HG02885 (cell line): ENCODE measurements at regions not wholly inside any gene's neighbourhood (a gene's known extent, or its start where the extent isn't known, plus 50 kb on each side); places are given as distances from the start of the nearest gene placed in this dataset.
"Not testable (repeated sequence)": the region's sequence is repeated elsewhere in the genome, so short reads cannot be mapped to it uniquely, and the experiment has no call there.

Experiments used
- ATAC-seq: cut with Tn5 transposase; IDR thresholded peaks from one replicate; pipeline ENCODE4 v1.9.1; 2021; ENCODE audit warnings: mild to moderate bottlenecking; ENCODE audit not compliant: unreplicated experiment, poor library complexity

DNA sequence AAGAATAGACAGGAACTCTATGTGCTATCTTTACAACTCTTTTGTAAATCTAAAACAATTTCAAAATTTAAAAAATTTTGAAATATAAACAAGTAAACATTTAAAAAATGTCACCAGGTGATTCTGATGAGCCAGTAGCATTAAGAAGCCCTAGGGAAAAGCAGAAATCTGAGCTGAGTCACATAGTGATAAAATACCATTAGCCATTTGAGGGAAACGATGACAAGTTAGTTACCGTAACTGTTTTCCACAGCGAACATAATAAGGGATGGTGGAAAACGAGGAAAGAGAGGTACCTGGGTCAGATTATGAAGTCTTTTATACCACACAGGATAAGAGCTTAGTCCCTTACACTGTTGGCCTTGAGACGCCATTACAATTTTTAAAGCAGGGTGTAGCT is 55.5 kb downstream of the PRR15 start:
- ATAC-seq, result no peak

DNA sequence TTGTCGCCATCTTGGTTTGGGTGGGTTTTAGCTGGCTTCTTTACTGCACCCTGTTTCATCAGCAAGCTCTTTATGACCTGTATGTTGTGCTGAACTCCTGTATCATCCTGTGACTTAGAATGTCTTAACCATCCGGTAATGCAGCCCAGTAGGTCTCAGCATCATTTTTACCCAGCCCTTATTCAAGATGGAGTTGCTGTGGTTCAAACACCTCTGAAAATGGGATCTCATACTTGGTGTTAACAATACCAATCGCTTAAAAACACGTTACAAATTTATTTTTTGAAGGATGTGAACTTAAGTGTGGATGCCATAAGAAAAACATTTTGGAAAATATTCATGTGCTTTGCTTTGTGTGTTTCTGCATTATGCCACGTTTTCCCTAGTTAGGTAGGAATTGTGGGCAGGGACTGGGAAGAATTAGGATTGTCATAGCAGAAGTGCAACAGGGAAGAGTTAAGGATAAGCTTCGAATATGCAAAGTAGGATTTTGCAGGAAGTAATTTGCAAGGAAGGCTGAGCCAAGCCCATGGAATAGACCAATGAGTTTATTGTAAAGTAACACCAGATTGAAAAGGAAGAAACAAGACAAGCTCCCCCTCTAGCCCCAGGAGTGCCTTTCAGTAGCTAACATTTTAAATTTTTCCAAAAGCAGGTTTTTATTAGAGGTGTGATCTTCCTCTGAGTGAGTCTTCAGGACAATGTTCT is 56.4 kb downstream of the PRR15 start:
- no peak for ATAC-seq

DNA sequence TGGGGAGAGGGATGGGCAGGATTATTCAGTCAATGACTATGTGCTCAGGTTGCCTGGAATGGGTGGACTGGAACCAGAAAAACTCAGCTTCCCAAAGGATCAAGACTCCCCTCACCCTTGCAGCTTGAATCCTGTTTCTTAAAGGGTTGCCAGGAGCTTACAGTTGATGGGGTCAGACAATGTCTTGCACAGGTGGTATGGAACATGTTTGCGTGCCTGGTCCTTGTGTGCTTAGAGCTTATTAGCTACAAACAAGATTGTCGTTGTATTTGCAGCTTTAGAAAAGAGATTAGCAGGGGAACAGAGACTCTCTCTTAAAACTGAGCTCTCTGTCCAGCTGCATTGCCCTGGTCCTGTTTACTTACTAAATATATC is 56.9 kb downstream of the PRR15 start:
- ATAC-seq, result no peak

DNA sequence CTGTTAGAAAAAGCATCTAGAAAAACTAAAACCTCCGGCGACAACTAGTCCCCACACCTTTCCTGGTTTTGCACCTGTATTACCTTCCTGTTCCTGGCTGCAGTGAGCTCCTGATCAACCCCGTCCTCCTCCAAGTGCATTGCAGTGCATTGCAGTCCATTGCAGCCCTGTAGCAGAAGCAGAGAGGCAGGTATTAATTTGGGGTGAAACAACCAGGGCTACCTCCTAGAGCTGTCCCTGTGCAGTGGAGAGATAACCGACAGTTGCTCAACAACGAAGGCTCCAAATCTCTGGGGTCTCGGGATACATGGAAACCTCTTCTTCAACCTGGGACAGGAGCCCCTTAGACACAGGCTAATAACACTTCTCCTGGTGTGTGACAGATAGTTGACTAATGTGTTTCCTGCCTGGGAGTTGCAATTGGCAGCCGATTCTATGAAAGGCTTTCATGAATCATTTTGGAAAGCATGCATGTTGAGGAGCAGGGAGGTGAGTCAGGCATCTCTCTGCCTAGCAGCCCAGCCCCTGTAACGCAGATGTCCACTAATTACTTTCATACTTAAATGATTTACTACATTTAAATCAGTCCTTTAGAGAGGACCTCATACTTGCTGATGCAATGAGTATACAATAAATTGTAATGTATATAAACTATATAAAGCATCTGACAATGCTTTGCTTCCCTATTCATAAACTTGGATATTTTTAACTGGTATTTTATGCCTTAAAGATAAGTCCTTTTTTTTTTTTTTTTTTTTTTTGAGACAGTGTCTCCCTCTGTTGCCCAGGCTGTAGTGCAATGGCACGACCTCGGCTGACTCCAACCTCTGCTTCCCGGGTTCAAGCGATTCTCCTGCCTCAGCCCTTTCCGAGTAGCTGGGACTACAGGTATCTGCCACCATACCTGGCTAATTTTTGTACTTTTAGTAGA is 59.0 kb downstream of the PRR15 start:
- no peak for ATAC-seq

GRCh38 chr7:29623973-29624372 is 60.3 kb downstream of the PRR15 start:
- ATAC-seq, result no peak

DNA sequence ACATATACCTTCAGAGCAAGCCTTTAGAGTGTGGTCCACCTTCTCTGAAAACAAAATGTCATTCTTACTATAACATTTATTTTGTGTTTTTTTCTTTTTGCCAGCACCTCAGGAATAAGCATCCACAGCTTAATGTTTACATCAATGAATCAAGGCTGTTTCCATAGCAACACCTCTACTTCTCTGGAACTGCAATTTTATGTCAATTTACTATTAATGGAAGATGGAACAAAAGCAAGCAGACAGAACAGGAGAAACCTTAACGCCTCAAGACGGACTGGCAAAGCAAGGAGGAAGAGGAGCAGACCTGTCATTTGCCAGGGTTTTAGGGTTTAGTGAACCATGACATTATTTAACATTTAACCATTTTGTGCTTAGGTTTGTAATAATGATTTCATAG is 63.1 kb downstream of the PRR15 start:
- ATAC-seq, result no peak

- no peak for ATAC-seq
Observed at GRCh38 chr7:29627631-29628030, 64.0 kb downstream of the PRR15 start.

- no peak for ATAC-seq
Observed at GRCh38 chr7:29629507-29629906, 65.9 kb downstream of the PRR15 start.

- ATAC-seq, result not testable (repeated sequence)
Observed at GRCh38 chr7:29635067-29636008, 71.7 kb downstream of the PRR15 start.

DNA sequence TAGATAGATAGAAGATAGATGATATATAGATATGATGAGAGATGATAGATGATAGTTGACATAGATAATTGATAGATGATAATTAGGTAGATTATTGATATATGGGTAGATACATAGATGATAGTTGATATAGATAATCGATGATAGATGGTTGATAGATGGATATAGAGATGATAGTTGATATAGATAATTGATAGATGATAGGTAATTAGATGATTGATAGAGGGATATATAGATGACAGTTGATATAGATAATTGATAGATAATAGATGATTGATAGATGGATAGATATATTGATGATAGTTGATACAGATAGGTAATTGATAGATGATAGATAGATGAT is 72.3 kb downstream of the PRR15 start:
- no peak for ATAC-seq

DNA sequence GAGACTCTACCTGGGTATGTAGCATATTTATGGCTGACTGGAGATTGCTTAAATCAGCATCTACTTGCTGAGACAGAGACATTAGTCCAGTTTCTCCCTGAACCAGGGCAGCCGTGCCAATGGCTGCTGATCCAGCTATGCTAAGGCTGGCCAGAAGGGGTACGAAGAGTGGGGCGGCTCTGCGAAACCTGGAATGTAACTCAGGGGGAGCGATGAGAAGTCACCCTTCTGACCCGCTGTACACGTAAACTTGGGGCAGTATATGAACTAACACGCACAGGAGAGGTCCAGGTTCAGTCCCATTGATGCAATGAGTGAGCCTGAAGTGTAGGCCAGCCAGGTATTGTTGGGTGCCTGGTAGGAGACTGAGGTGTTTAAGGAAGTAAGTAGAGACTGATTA is 73.7 kb downstream of the PRR15 start:
- ATAC-seq, result no peak

DNA sequence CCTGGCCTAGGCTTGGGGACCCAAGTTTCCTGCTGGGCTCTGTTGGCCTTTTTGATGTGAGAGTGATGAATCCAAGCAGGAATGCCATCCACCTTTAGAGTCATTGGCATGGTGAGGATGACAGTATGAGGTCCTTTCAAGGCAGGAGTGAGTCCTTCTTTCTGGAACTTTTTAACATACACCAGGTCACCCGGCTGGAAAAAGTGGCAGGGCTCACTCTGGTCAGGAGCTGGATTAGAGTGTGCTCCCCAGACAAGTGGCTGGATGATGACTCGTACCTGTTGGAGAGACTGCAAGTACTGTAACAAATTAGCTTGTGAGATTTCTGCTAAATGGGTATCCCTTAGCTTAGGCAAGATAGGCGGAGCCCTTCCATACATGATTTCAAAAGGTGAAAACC is 75.2 kb downstream of the PRR15 start:
- not testable (repeated sequence) for ATAC-seq

DNA sequence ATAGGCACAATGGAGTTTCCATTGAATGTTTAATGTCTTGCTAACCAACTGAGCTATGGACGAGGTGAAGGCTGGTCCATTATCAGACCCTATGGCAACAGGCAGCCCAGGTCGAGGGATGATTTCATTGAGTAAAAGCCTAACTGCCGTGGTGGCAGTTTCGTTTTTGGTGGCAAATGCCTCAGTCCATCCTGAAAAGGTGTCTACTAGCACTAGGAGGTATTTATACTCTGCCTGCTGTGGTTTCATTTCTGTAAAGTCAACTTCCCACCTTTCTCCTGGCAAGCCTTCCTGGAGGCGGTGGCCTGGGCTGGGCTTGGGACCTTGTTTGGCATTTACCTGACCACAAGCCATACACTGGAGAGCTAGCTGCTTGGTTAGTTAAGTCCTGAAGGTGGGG is 75.8 kb downstream of the PRR15 start:
- no peak for ATAC-seq

DNA sequence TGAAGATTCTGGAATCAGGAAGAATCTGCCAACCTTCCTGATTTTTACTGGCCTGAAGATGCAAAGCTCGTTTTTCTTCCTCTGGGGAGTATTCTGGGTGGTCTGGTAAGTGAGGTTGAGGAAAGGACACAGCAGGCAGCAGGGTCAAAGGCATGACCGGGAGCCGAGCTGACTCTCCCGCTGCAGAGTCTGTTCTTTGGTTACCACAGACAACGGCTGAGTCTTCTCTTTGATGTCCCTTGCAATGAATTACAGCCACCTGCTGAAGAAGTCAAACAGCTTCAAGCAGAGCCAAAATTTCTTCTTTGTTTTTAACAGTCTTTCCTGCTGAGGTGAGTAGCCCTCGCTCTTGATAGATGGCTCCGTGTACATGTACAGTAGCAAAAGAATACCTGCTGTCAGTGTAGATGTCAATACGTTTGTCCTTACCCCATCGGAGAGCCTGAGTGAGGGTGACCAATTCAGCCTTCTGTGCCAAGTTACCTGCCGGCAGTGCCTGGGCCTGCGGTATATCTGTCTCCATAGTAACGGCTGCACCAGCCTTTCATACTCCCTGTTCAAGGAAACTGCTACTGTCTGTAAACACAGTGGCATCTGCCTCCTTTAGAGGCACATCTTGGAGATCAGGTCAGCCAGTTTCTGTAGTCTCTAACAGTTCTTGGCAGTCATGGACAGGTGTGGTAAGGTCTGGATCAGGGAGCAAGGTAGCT is 76.4 kb downstream of the PRR15 start:
- no peak for ATAC-seq

- ATAC-seq, result no peak
Observed at GRCh38 chr7:29641651-29642050, 78.0 kb downstream of the PRR15 start.

DNA sequence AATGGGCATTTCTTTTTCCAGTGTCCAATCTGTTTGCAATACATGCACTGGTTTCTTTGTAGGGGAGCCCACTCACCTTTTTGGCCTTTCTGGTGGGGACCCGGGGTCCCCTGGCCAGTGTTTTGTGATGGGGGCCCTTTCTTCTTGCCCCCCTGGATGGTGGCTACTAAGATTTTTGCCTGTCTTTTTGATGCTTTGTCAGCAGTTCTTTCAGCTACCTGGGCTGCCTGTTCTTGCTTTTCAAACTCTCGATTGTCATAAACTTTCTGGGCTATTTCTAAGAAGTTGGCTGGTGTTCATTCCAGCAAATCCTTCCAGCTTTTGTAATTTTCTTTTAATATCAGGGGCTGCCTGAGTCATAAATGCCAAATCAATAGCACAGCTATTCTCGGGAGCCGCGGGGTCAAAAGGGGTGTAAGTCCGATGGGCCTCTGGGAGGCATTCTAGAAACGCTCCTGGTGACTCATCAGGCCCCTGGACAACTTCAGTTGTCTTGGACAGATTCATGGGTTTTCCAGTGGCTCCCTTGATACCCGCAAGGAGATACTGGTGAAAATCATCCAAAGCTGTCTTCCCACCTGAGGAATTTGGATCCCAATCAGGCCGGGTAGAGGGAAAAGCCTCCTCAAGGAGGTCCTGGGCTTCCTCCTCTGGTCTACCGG is 79.0 kb downstream of the PRR15 start:
- ATAC-seq, result no peak

- ATAC-seq, result not testable (repeated sequence)
Observed at GRCh38 chr7:29646116-29646515, 82.5 kb downstream of the PRR15 start.

GRCh38 chr7:29647020-29647654 is 83.5 kb downstream of the PRR15 start:
- no peak for ATAC-seq

DNA sequence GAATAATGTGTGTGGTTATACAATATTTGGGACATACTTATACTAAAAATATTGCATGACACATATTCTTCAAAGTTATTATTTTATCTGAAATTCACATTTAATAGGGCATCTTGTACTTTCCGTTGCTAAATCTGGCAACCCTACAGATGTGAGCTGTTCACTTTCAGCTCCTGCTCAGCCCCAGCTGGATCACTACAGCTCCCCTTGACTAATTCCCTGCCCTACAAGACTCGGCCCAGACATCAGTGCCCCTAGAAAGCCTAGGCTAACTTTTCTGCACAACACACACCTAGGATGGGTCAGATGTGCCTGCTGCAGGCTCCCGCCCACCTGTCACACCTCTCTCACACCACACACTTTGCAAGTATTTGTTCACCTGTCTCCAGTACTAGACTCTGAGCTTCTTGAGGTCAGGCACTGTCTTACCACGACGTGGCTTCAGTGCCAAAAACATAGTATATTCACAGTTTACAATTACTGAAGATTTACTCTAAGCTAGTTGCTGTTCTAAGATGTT is 84.1 kb downstream of the PRR15 start:
- not testable (repeated sequence) for ATAC-seq
